ENCODE measurements at regions not wholly inside any gene's neighbourhood (a gene's known extent, or its start where the extent isn't known, plus 50 kb on each side); places are given as distances from the start of the nearest gene placed in this dataset.

DNA sequence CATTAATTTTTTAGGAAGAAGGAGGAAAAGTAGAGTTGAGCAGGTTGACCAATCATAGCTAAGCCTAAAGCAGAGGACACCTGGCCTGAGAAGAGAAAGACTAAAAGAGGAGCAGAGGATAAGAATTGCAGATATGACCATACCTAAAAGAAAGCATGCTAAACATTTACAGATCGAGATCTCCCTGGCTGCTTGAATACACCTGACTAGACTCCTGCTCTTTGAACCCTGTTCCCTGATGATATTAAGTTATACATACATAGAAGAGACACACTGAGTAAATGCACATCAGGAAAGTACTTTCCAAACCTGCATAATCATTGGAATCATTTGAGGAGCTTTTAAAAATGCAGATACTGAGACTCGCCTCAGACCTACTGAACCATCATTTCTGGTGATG is 232.3 kb upstream of the ELL2 start (continued):
- TF ChIP-seq, protein P1, sequence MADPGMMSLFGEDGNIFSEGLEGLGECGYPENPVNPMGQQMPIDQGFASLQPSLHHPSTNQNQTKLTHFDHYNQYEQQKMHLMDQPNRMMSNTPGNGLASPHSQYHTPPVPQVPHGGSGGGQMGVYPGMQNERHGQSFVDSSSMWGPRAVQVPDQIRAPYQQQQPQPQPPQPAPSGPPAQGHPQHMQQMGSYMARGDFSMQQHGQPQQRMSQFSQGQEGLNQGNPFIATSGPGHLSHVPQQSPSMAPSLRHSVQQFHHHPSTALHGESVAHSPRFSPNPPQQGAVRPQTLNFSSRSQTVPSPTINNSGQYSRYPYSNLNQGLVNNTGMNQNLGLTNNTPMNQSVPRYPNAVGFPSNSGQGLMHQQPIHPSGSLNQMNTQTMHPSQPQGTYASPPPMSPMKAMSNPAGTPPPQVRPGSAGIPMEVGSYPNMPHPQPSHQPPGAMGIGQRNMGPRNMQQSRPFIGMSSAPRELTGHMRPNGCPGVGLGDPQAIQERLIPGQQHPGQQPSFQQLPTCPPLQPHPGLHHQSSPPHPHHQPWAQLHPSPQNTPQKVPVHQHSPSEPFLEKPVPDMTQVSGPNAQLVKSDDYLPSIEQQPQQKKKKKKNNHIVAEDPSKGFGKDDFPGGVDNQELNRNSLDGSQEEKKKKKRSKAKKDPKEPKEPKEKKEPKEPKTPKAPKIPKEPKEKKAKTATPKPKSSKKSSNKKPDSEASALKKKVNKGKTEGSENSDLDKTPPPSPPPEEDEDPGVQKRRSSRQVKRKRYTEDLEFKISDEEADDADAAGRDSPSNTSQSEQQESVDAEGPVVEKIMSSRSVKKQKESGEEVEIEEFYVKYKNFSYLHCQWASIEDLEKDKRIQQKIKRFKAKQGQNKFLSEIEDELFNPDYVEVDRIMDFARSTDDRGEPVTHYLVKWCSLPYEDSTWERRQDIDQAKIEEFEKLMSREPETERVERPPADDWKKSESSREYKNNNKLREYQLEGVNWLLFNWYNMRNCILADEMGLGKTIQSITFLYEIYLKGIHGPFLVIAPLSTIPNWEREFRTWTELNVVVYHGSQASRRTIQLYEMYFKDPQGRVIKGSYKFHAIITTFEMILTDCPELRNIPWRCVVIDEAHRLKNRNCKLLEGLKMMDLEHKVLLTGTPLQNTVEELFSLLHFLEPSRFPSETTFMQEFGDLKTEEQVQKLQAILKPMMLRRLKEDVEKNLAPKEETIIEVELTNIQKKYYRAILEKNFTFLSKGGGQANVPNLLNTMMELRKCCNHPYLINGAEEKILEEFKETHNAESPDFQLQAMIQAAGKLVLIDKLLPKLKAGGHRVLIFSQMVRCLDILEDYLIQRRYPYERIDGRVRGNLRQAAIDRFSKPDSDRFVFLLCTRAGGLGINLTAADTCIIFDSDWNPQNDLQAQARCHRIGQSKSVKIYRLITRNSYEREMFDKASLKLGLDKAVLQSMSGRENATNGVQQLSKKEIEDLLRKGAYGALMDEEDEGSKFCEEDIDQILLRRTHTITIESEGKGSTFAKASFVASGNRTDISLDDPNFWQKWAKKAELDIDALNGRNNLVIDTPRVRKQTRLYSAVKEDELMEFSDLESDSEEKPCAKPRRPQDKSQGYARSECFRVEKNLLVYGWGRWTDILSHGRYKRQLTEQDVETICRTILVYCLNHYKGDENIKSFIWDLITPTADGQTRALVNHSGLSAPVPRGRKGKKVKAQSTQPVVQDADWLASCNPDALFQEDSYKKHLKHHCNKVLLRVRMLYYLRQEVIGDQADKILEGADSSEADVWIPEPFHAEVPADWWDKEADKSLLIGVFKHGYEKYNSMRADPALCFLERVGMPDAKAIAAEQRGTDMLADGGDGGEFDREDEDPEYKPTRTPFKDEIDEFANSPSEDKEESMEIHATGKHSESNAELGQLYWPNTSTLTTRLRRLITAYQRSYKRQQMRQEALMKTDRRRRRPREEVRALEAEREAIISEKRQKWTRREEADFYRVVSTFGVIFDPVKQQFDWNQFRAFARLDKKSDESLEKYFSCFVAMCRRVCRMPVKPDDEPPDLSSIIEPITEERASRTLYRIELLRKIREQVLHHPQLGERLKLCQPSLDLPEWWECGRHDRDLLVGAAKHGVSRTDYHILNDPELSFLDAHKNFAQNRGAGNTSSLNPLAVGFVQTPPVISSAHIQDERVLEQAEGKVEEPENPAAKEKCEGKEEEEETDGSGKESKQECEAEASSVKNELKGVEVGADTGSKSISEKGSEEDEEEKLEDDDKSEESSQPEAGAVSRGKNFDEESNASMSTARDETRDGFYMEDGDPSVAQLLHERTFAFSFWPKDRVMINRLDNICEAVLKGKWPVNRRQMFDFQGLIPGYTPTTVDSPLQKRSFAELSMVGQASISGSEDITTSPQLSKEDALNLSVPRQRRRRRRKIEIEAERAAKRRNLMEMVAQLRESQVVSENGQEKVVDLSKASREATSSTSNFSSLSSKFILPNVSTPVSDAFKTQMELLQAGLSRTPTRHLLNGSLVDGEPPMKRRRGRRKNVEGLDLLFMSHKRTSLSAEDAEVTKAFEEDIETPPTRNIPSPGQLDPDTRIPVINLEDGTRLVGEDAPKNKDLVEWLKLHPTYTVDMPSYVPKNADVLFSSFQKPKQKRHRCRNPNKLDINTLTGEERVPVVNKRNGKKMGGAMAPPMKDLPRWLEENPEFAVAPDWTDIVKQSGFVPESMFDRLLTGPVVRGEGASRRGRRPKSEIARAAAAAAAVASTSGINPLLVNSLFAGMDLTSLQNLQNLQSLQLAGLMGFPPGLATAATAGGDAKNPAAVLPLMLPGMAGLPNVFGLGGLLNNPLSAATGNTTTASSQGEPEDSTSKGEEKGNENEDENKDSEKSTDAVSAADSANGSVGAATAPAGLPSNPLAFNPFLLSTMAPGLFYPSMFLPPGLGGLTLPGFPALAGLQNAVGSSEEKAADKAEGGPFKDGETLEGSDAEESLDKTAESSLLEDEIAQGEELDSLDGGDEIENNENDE (IDR thresholded peaks at IDR 0.05; ENCODE audit: insufficient replicate concordance, low read length) = no peak
- TF ChIP-seq, protein P2, sequence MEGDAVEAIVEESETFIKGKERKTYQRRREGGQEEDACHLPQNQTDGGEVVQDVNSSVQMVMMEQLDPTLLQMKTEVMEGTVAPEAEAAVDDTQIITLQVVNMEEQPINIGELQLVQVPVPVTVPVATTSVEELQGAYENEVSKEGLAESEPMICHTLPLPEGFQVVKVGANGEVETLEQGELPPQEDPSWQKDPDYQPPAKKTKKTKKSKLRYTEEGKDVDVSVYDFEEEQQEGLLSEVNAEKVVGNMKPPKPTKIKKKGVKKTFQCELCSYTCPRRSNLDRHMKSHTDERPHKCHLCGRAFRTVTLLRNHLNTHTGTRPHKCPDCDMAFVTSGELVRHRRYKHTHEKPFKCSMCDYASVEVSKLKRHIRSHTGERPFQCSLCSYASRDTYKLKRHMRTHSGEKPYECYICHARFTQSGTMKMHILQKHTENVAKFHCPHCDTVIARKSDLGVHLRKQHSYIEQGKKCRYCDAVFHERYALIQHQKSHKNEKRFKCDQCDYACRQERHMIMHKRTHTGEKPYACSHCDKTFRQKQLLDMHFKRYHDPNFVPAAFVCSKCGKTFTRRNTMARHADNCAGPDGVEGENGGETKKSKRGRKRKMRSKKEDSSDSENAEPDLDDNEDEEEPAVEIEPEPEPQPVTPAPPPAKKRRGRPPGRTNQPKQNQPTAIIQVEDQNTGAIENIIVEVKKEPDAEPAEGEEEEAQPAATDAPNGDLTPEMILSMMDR (IDR thresholded peaks at IDR 0.05; ENCODE audit: control extremely low read depth in 1 of 3, insufficient read depth in 1 of 3, low read depth in 1 of 3, low read length in 3 of 3) = no peak

All from H1 (cell line).